ENCODE measurements at regions not wholly inside any gene's neighbourhood (a gene's known extent, or its start where the extent isn't known, plus 50 kb on each side); places are given as distances from the start of the nearest gene placed in this dataset.

DNA sequence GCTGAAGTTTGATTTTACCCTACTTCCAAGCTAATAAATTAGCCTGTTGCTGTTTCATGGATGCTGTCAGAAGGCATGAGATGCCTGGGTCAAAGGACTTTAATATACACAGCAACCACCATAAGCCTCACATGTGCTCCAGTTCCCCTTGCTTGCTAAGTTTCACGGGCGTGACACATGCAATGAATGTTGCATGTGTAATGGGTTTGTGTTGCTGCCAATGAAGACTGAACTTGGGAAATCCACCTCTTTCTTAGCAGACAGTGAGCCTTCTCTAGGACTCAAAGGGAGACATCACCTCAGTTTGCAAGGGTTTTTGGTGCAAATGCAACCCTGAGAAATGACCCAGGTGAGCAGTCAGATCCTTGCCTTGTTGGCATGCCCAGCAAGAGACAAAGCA, 505.5 kb upstream of the PODXL start:
- Histone ChIP-seq H3K4me3 (no peak overlapping the region), H3K27ac (no peak overlapping the region)
- DNase-seq (ENCODE audit: low spot score) = peak; percentile 8
- TF ChIP-seq, protein P1, sequence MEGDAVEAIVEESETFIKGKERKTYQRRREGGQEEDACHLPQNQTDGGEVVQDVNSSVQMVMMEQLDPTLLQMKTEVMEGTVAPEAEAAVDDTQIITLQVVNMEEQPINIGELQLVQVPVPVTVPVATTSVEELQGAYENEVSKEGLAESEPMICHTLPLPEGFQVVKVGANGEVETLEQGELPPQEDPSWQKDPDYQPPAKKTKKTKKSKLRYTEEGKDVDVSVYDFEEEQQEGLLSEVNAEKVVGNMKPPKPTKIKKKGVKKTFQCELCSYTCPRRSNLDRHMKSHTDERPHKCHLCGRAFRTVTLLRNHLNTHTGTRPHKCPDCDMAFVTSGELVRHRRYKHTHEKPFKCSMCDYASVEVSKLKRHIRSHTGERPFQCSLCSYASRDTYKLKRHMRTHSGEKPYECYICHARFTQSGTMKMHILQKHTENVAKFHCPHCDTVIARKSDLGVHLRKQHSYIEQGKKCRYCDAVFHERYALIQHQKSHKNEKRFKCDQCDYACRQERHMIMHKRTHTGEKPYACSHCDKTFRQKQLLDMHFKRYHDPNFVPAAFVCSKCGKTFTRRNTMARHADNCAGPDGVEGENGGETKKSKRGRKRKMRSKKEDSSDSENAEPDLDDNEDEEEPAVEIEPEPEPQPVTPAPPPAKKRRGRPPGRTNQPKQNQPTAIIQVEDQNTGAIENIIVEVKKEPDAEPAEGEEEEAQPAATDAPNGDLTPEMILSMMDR (IDR thresholded peaks at IDR 0.05) = no peak

DNA sequence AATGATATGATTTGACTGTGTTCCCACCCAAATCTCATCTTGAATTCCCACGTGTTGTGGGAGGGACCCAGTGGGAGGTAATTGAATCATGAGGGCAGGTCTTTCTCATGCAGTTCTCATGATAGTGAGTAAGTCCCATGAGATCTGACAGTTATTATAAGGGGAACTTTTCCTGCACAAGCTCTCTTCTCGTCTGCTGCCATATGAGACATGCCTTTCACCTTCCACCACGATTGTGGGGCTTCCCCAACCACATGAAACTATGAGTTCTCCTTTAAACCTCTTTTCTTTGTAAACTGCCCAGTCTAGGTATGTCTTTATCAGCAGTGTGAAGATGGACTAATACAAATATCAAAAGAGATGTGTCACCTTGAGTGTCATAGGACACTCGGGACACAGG, 502.7 kb upstream of the PODXL start:
- Histone ChIP-seq H3K27ac (no peak overlapping the region), H3K4me3 (no peak overlapping the region)
- no peak for DNase-seq (ENCODE audit: low spot score)
- TF ChIP-seq, protein P1 (IDR thresholded peaks at IDR 0.05) = no peak

DNA sequence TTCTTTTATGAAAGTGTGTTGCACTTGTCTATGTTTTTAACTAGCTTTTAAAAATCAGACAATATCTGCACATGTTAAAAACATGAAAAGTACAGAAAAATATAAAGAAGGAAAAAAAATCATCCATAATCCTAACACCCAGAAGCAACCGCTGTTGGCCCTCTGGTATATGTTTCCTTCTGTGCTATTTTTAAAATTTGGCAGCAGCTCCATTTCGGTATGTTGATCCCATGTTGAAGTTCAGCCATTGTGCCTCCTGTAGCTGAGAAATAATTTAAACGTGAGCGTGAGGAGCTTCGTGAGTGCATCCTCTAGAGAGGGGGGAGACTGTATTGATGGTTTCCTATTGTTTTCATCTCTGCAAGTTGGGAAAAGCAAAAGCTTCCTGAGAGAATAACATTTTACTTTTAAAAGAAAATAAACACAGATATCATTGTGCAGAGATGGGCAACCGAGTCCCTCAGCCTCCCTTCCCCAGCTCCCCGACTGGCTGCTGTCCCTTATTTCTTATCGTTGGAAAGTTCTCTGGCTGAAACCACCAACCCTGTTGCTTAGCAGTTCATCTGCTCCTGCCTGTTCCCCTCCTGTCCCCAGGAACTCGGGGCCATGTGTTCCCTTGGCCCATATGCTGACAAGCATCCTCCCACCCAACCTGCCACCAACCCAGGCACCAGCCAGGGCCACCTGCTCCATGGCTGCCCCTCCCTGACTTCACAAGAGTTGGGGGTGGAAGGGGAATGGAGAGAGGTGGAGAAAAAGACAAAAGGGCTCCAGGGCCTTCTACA, 499.1 kb upstream of the PODXL start:
- Histone ChIP-seq H3K4me3 (no peak overlapping the region), H3K27ac (no peak overlapping the region)
- TF ChIP-seq, protein P1 (IDR thresholded peaks at IDR 0.05) = no peak
- DNase-seq (ENCODE audit: low spot score) = peak; percentile 45

DNA sequence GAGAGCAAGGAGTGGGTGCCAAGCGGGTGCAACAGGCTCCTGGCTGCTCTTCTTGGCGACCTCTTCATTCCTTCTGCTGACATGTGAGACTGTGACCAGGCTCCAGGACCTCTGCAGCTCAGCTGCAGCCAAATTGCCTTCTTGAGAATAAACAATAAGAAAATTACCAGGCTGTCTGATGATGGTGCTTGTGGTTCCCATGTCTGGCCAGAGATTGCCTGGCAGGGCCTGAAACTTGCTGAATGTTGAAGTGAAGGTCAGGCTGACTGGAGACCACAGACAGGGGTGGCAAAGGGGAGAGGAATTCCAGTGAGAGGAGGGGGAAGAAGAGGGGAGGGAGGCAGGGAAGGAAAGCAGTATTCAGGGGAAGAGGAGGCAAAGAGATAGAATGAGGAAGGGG, 497.4 kb upstream of the PODXL start:
- TF ChIP-seq, protein P1 (IDR thresholded peaks at IDR 0.05) = no peak
- no peak overlapping the region for H3K27ac ChIP-seq
- DNase-seq (ENCODE audit: low spot score) = no peak
- H3K4me3 ChIP-seq = no peak overlapping the region

DNA sequence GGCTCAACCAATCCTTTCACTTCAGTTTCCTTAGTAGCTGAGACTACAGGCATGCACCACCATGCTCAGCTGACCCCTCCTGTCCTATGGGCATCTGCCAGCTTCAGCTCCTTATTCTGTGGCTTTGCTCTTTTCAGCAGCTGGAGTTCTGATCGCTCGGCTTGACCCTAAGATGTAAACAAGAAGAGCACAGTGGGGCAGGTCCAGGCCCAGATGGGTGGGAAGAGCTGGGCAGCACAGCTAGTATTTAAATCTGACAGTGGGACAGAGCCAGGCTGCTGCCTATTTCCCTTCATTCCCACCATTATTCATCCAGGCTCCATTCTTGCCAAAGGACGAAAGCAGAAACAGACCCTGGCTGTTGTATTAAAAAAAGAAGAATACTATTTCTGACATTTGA, 494.9 kb upstream of the PODXL start:
- DNase-seq (ENCODE audit: low spot score) = peak; percentile 19
- TF ChIP-seq, protein P1 (IDR thresholded peaks at IDR 0.05) = no peak
- H3K4me3 ChIP-seq = no peak overlapping the region
- no peak overlapping the region for H3K27ac ChIP-seq

DNA sequence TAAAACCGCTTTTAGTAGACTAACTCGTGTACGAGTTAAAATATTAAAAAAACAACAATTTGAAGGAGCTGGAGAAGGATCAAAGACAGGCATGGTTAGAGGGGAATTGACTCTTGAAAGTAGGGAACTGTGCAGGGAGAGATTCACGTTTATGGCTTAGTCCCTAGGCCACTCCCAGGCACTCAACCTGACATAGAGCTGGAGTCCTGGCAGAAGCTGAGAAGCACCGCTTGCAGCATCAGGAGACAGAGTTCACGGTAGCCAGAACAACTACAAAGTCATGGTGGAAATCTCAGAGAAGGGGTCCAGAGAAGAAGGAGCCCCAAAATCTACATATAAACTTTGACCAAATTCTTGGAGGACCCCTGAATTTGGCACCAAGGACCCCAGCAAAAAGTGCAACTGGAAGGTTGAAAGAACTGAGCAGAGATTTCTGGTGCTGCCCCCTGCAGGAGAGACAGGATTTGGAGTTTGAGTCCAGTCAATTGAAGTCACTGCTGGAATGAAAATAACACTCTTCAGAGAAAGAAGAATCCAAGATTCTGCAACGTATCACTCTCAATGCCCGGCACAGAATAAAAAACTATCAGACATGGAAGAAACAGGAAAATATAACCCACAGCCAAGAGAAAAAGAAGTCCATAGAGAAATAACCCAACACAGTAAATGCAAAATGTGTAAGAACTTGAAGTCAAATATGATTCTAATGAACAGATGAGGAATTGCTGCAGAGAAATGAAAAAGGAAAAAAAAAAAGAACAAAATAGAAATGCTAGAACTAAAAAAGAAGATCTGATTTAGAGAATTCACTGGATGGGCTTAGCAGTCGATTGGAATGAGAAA, 493.3 kb upstream of the PODXL start:
- TF ChIP-seq, protein P1 (IDR thresholded peaks at IDR 0.05) = no peak
- H3K27ac ChIP-seq = no peak overlapping the region
- H3K4me3 ChIP-seq = no peak overlapping the region
- peak; percentile 11 for DNase-seq (ENCODE audit: low spot score)

Data from coronary artery (tissue), 2 donors.